OCI-LY3 (cell line): ENCODE measurements at regions not wholly inside any gene's neighbourhood (a gene's known extent, or its start where the extent isn't known, plus 50 kb on each side); places are given as distances from the start of the nearest gene placed in this dataset.
A peak's percentile ranks its signal among the peaks of the same experiment; 100 is the strongest.

Experiments used
- H2AFZ ChIP-seq: fragments of 200-600, 300-600 bp; shearing (Covaris generic); 2 replicates; pipeline ENCODE4 v1.6.0; 2014; ENCODE audit warnings: antibody characterized with exemption, low read depth, low read length
- H3K27ac ChIP-seq: fragments of 200-600, 300-600 bp; sonication (generic); 2 replicates; pipeline ENCODE4 v1.5.1; 2014; ENCODE audit warnings: mild to moderate bottlenecking, low read length, moderate library complexity, mixed read lengths
- H3K27me3 ChIP-seq: fragments of 200-600, 300-600 bp; sonication (generic); 2 replicates; pipeline ENCODE4 v1.6.1; 2014; ENCODE audit warnings: low read depth, low read length, mixed read lengths
- H3K36me3 ChIP-seq: fragments of 200-600, 300-600 bp; sonication (generic); replicated peaks from 2 replicates; pipeline ENCODE3; 2014; ENCODE audit warnings: low read depth, low read length, mixed read lengths
- H3K4me1 ChIP-seq: fragments of 300-600, 200-600 bp; sonication (generic); 2 replicates; pipeline ENCODE4 v1.6.1; 2014; ENCODE audit warnings: low read length, mixed read lengths
- H3K4me2 ChIP-seq: fragments of 200-600, 300-600 bp; sonication (generic); 2 replicates; pipeline ENCODE4 v1.6.1; 2014; ENCODE audit warnings: low read length, mixed read lengths
- H3K4me3 ChIP-seq: fragments of 300-600, 200-600 bp; sonication (generic); 2 replicates; pipeline ENCODE4 v1.5.1; 2014; ENCODE audit warnings: antibody characterized with exemption, mild to moderate bottlenecking, low read length, moderate library complexity
- H3K79me2 ChIP-seq: fragments of 300-600, 200-600 bp; shearing (Covaris generic); 2 replicates; pipeline ENCODE4 v1.6.1; 2014; ENCODE audit warnings: mild to moderate bottlenecking, low read length, mixed read lengths
- H3K9ac ChIP-seq: fragments of 300-600, 200-600 bp; shearing (Covaris generic); 2 replicates; pipeline ENCODE4 v1.6.0; 2014; ENCODE audit warnings: mild to moderate bottlenecking, low read length, moderate library complexity
- H3K9me3 ChIP-seq: fragments of 200-600, 300-600 bp; shearing (Covaris generic); 2 replicates; pipeline ENCODE4 v1.6.1; 2014; ENCODE audit warnings: low read length, mixed read lengths; ENCODE audit not compliant: insufficient read depth
- H4K20me1 ChIP-seq: fragments of 200-600, 300-600 bp; sonication (generic); 2 replicates; pipeline ENCODE4 v1.6.1; 2016; ENCODE audit warnings: low read length, mixed read lengths; ENCODE audit not compliant: insufficient read depth
- EZH2phosphoT487 ChIP-seq: fragments of 200-600 bp; shearing (Covaris generic); IDR thresholded peaks from 2 replicates; pipeline ENCODE4 v1.6.1; 2018; ENCODE audit warnings: antibody characterized with exemption, mixed run types, low read depth
- TF ChIP-seq, protein P1 (sequence below): fragments of 200-600, 300-600 bp; sonication (generic); IDR thresholded peaks from 2 replicates; pipeline ENCODE4 v1.5.1; 2014; ENCODE audit warnings: antibody characterized with exemption, low read length, low read depth

- Histone ChIP-seq H2AFZ (no peak overlapping the region), H3K9me3 (no peaks in the 10 kb centered on the region), H3K4me1 (no peaks in the 10 kb centered on the region), H3K4me2 (no peak overlapping the region), H3K4me3 (no peak overlapping the region), H3K27ac (no peak overlapping the region), H3K79me2 (no peaks in the 10 kb centered on the region), H3K36me3 (no peaks in the 10 kb centered on the region), H4K20me1 (no peaks in the 10 kb centered on the region), H3K27me3 (no peaks in the 10 kb centered on the region), H3K9ac (no peak overlapping the region)
- TF ChIP-seq EZH2phosphoT487: no peak
- TF ChIP-seq, protein P1, sequence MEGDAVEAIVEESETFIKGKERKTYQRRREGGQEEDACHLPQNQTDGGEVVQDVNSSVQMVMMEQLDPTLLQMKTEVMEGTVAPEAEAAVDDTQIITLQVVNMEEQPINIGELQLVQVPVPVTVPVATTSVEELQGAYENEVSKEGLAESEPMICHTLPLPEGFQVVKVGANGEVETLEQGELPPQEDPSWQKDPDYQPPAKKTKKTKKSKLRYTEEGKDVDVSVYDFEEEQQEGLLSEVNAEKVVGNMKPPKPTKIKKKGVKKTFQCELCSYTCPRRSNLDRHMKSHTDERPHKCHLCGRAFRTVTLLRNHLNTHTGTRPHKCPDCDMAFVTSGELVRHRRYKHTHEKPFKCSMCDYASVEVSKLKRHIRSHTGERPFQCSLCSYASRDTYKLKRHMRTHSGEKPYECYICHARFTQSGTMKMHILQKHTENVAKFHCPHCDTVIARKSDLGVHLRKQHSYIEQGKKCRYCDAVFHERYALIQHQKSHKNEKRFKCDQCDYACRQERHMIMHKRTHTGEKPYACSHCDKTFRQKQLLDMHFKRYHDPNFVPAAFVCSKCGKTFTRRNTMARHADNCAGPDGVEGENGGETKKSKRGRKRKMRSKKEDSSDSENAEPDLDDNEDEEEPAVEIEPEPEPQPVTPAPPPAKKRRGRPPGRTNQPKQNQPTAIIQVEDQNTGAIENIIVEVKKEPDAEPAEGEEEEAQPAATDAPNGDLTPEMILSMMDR: no peak
These were observed 310.1 kb downstream of the PRL start for GRCh38 chr6:21986703-21987102.

GRCh38 chr6:21987501-21987957 lies 309.3 kb downstream of the PRL start:
- H3K4me1 ChIP-seq: no peaks in the 10 kb centered on the region
- no peak overlapping the region for H3K27ac ChIP-seq
- H2AFZ ChIP-seq: peak overlapping the region; percentile 74; the same call in 1 of the 2 replicates
- H3K27me3 ChIP-seq: no peaks in the 10 kb centered on the region
- no peaks in the 10 kb centered on the region for H3K9me3 ChIP-seq
- peak overlapping the region; percentile 40 for H3K4me3 ChIP-seq
- H3K4me2 ChIP-seq: peak overlapping the region; percentile 45
- no peak overlapping the region for H3K9ac ChIP-seq
- H3K79me2 ChIP-seq: no peaks in the 10 kb centered on the region
- H4K20me1 ChIP-seq: no peaks in the 10 kb centered on the region
- H3K36me3 ChIP-seq: no peaks in the 10 kb centered on the region
- TF ChIP-seq, protein P1: no peak
- TF ChIP-seq EZH2phosphoT487: no peak

DNA sequence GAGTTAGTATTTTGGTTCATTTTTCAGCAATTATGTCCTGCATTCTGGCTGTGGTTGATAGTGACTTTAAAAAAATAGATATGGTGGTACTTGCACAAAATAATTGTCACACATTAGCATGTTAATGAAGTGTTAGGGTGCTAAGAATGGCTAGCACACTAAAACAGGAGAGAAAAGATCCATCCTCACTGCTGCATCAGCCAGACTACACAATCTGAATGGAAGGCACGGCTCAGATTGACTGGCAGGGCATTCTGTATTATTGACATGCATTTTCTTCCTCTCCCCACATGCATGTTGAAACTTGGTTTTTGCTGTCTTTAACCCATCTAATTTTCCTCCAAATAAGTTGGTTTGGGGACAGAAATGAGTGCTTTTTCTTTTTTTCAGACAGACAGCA lies 306.3 kb downstream of the PRL start:
- Histone ChIP-seq H3K4me3 (no peak overlapping the region), H3K4me1 (no peaks in the 10 kb centered on the region), H3K27me3 (no peaks in the 10 kb centered on the region), H3K9ac (no peak overlapping the region), H3K27ac (no peak overlapping the region), H2AFZ (no peak overlapping the region), H4K20me1 (no peaks in the 10 kb centered on the region), H3K79me2 (no peaks in the 10 kb centered on the region), H3K4me2 (no peak overlapping the region), H3K9me3 (no peaks in the 10 kb centered on the region), H3K36me3 (no peaks in the 10 kb centered on the region)
- no peak for TF ChIP-seq EZH2phosphoT487
- TF ChIP-seq, protein P1: no peak

DNA sequence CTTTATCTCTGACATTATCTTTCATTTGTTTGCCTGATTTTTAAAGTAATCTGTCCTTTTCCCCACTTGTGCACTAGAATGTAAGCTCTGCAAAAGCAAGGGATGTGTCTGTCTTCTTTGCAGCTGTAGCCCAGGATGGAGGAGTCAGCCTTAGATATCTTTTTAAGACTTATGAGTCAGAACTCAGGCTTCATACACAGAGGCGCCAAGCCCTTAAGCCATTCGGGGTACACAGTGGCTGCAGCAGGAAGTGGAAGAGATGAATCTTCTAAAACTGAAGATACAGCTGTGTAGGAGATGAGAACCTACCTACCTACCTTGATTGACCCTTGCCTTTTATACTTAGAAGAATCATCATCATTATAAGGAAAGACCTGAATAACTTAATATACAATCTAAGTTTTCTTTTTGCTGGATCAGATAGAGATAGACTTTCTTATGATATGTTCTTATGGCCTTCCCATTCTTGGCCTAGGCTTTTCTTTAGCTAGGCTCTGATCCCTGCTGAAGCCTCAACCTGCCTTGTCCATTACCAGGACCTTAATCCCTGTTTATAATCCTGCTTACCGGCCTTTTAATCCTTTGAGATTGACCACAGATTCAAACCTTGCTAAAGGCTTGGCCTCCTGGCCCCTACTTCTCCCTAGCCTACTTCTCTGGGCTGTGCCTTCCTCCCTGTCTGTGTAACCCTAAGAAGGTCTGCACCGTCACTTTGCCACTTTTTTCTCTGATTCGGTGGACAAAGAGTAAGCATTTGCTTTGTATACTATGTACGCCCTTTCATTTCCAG lies 304.5 kb downstream of the PRL start:
- Histone ChIP-seq H3K4me1 (no peaks in the 10 kb centered on the region), H3K27me3 (no peaks in the 10 kb centered on the region), H3K27ac (no peak overlapping the region)

More for the DNA sequence above, 304.5 kb downstream of the PRL start:
- Histone ChIP-seq H4K20me1 (no peaks in the 10 kb centered on the region), H3K9ac (no peak overlapping the region), H2AFZ (no peak overlapping the region), H3K36me3 (no peaks in the 10 kb centered on the region), H3K79me2 (no peaks in the 10 kb centered on the region), H3K4me2 (no peak overlapping the region), H3K4me3 (no peak overlapping the region), H3K9me3 (no peaks in the 10 kb centered on the region)
- TF ChIP-seq, protein P1: no peak
- no peak for TF ChIP-seq EZH2phosphoT487
